ENCODE measurements at regions not wholly inside any gene's neighbourhood (a gene's known extent, or its start where the extent isn't known, plus 50 kb on each side); places are given as distances from the start of the nearest gene placed in this dataset.

GRCh38 chr10:8800426-8800825, 745.9 kb downstream of the GATA3 start:
- TF ChIP-seq CTCF (conservative IDR thresholded peaks at IDR 0.05 in 1 of 2, IDR thresholded peaks at IDR 0.05 in 1 of 2; ENCODE audit: extremely low read depth in 1 of 2, insufficient read depth in 1 of 2, low read depth in 1 of 2, low read length in 2 of 2) (no peak), EZH2 (IDR thresholded peaks at IDR 0.05; ENCODE audit: borderline replicate concordance, low read length) (no peak)

Data from mammary epithelial cell (primary cell).